Hepatocyte (in vitro differentiated cells): ENCODE measurements at regions not wholly inside any gene's neighbourhood (a gene's known extent, or its start where the extent isn't known, plus 50 kb on each side); places are given as distances from the start of the nearest gene placed in this dataset.

Experiments used
- DNase-seq: peaks from one replicate; pipeline ENCODE4 v3.0.0-alpha.2; 2016; ENCODE audit warnings: low spot score
- H2AFZ ChIP-seq: fragments of 200-600 bp; sonication (generic); 2 replicates; pipeline ENCODE4 v1.6.0; 2016; ENCODE audit warnings: antibody characterized with exemption, mild to moderate bottlenecking
- H3K27ac ChIP-seq: fragments of 200-600 bp; sonication (generic); 2 replicates; pipeline ENCODE4 v1.5.1; 2016; ENCODE audit warnings: mild to moderate bottlenecking
- H3K27me3 ChIP-seq: fragments of 200-600 bp; sonication (generic); 2 replicates; pipeline ENCODE4 v1.6.1; 2016
- H3K36me3 ChIP-seq: fragments of 200-600 bp; sonication (generic); replicated peaks from 2 replicates; pipeline ENCODE4 v1.5.1; 2016; ENCODE audit warnings: low read depth; ENCODE audit not compliant: insufficient read depth
- H3K4me1 ChIP-seq: fragments of 200-600 bp; sonication (generic); 2 replicates; pipeline ENCODE4 v1.5.1; 2016; ENCODE audit warnings: mild to moderate bottlenecking, moderate library complexity; ENCODE audit not compliant: insufficient read depth
- H3K4me2 ChIP-seq: fragments of 200-600 bp; sonication (generic); 2 replicates; pipeline ENCODE4 v1.6.0; 2016
- H3K4me3 ChIP-seq: fragments of 200-600 bp; sonication (generic); 2 replicates; pipeline ENCODE4 v1.5.1; 2016; ENCODE audit warnings: mild to moderate bottlenecking
- H3K79me2 ChIP-seq: fragments of 200-600 bp; sonication (generic); 2 replicates; pipeline ENCODE4 v1.6.0; 2017; ENCODE audit warnings: mild to moderate bottlenecking
- H3K9me2 ChIP-seq: fragments of 200-600 bp; sonication (generic); replicated peaks from 2 replicates; pipeline ENCODE4 v1.6.0; 2017; ENCODE audit warnings: mild to moderate bottlenecking; ENCODE audit not compliant: insufficient read depth
- H3K9me3 ChIP-seq: fragments of 200-600 bp; sonication (generic); 2 replicates; pipeline ENCODE4 v1.5.1; 2016; ENCODE audit warnings: low read depth, mild to moderate bottlenecking
- H4K20me1 ChIP-seq: fragments of 200-600 bp; sonication (generic); 2 replicates; pipeline ENCODE4 v1.6.0; 2016; ENCODE audit warnings: mild to moderate bottlenecking; ENCODE audit not compliant: insufficient read depth, poor library complexity, severe bottlenecking
- CTCF ChIP-seq: fragments of 200-600 bp; sonication (generic); IDR thresholded peaks from 2 replicates; pipeline ENCODE4 v1.5.1; 2016; ENCODE audit warnings: antibody characterized with exemption, mild to moderate bottlenecking; ENCODE audit not compliant: poor library complexity
- EZH2 ChIP-seq: fragments of 200-600 bp; sonication (generic); IDR thresholded peaks from 2 replicates; pipeline ENCODE4 v1.6.1; 2016; ENCODE audit warnings: antibody characterized with exemption, mild to moderate bottlenecking, borderline replicate concordance
- EZH2phosphoT487 ChIP-seq: fragments of 200-600 bp; sonication (generic); IDR thresholded peaks from one replicate; pipeline ENCODE4 v1.6.1; 2018; ENCODE audit warnings: antibody characterized with exemption, mild to moderate bottlenecking, low read depth, moderate library complexity; ENCODE audit not compliant: unreplicated experiment, severe bottlenecking
- WGBS: methylation state at CpG from one replicate; pipeline ENCODE4 v1.1.6; 2016; ENCODE audit warnings: low lambda C conversion rate; ENCODE audit errors: missing lambda C conversion rate; 5-methylcytosine and 5-hydroxymethylcytosine counted together

- no peaks in the 10 kb centered on the region for H4K20me1 ChIP-seq
- TF ChIP-seq EZH2 (no peak), EZH2phosphoT487 (no peak), CTCF (no peak)
- H2AFZ ChIP-seq = no peak overlapping the region
- no peak overlapping the region for H3K4me3 ChIP-seq
- no peak for DNase-seq
- no peaks in the 10 kb centered on the region for H3K4me1 ChIP-seq
- no peaks in the 10 kb centered on the region for H3K27me3 ChIP-seq
- no peaks in the 10 kb centered on the region for H3K79me2 ChIP-seq
- H3K36me3 ChIP-seq = no peaks in the 10 kb centered on the region
- no peaks in the 10 kb centered on the region for H3K9me3 ChIP-seq
- no peak overlapping the region for H3K4me2 ChIP-seq
- H3K9me2 ChIP-seq = no peaks in the 10 kb centered on the region
- H3K27ac ChIP-seq = no peak overlapping the region
- 27% methylated on average over 3 of the region's 3 CpGs for WGBS
Observed at GRCh38 chr3:118488732-118489131, 545.9 kb downstream of the IGSF11 start.

- Histone ChIP-seq H3K36me3 (no peaks in the 10 kb centered on the region), H3K27ac (no peak overlapping the region), H3K4me1 (no peaks in the 10 kb centered on the region), H3K9me3 (no peaks in the 10 kb centered on the region), H3K4me2 (no peak overlapping the region), H4K20me1 (no peaks in the 10 kb centered on the region), H3K4me3 (no peak overlapping the region), H3K27me3 (no peaks in the 10 kb centered on the region), H3K9me2 (no peaks in the 10 kb centered on the region), H3K79me2 (no peaks in the 10 kb centered on the region), H2AFZ (no peak overlapping the region)
- TF ChIP-seq CTCF (no peak), EZH2phosphoT487 (no peak), EZH2 (no peak)
- DNase-seq = no peak
- WGBS = 93% methylated on average over 2 of the region's 2 CpGs
Observed at GRCh38 chr3:118495206-118495605, 539.4 kb downstream of the IGSF11 start.

GRCh38 chr3:118497274-118497673 lies 537.4 kb downstream of the IGSF11 start:
- Histone ChIP-seq H3K27ac (no peak overlapping the region), H3K4me2 (no peak overlapping the region), H2AFZ (no peak overlapping the region), H3K4me1 (no peaks in the 10 kb centered on the region), H3K9me3 (no peaks in the 10 kb centered on the region), H3K27me3 (no peaks in the 10 kb centered on the region), H4K20me1 (no peaks in the 10 kb centered on the region), H3K9me2 (no peaks in the 10 kb centered on the region), H3K79me2 (no peaks in the 10 kb centered on the region), H3K4me3 (no peak overlapping the region), H3K36me3 (no peaks in the 10 kb centered on the region)
- WGBS = 83% methylated on average over 3 of the region's 3 CpGs
- TF ChIP-seq CTCF = no peak
- TF ChIP-seq EZH2 = no peak
- no peak for TF ChIP-seq EZH2phosphoT487
- DNase-seq = no peak

- H2AFZ ChIP-seq = no peak overlapping the region
Observed at GRCh38 chr3:118501152-118501551, 533.5 kb downstream of the IGSF11 start.

More at GRCh38 chr3:118501152-118501551, 533.5 kb downstream of the IGSF11 start:
- WGBS = 65% methylated on average over 1 of the region's 1 CpG
- TF ChIP-seq EZH2phosphoT487 (no peak), EZH2 (no peak), CTCF (no peak)
- Histone ChIP-seq H3K4me2 (peak overlapping the region; percentile 7), H3K4me3 (no peak overlapping the region), H4K20me1 (no peaks in the 10 kb centered on the region), H3K79me2 (no peaks in the 10 kb centered on the region), H3K9me3 (no peaks in the 10 kb centered on the region), H3K27ac (no peak overlapping the region), H3K4me1 (no peaks in the 10 kb centered on the region), H3K9me2 (no peaks in the 10 kb centered on the region), H3K36me3 (no peaks in the 10 kb centered on the region), H3K27me3 (no peaks in the 10 kb centered on the region)
- peak; percentile 43 for DNase-seq
